ENCODE measurements at regions not wholly inside any gene's neighbourhood (a gene's known extent, or its start where the extent isn't known, plus 50 kb on each side); places are given as distances from the start of the nearest gene placed in this dataset.

DNA sequence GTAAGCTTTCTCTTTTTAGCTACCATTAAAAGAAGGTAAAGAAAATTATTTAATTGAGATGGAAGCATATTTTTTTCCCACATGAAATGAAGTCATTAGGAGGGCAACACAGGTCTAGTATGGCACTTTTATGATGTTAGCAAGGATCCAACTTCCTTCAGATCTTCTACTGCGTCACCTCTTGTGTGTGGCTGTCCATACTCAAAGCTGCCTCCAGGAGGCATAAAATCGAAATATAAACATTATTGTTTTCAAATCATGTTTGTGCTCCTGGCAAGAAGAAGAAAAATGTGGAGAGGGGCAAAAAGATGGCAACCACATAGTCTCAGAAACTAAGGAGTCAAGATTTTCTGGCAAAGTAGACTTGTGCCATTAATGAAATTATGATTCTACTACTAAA is 791.7 kb upstream of the EPHA6 start:
- DNase-seq (ENCODE audit: low read depth in 2 of 2), result no peak
- H3K4me3 ChIP-seq (replicated peaks in 1 of 2; ENCODE audit: low read depth in 2 of 2, low read length in 2 of 2), result no peak overlapping the region
- TF ChIP-seq, protein P1, sequence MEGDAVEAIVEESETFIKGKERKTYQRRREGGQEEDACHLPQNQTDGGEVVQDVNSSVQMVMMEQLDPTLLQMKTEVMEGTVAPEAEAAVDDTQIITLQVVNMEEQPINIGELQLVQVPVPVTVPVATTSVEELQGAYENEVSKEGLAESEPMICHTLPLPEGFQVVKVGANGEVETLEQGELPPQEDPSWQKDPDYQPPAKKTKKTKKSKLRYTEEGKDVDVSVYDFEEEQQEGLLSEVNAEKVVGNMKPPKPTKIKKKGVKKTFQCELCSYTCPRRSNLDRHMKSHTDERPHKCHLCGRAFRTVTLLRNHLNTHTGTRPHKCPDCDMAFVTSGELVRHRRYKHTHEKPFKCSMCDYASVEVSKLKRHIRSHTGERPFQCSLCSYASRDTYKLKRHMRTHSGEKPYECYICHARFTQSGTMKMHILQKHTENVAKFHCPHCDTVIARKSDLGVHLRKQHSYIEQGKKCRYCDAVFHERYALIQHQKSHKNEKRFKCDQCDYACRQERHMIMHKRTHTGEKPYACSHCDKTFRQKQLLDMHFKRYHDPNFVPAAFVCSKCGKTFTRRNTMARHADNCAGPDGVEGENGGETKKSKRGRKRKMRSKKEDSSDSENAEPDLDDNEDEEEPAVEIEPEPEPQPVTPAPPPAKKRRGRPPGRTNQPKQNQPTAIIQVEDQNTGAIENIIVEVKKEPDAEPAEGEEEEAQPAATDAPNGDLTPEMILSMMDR (IDR thresholded peaks at IDR 0.05; ENCODE audit: low read depth, low read length), result peak; percentile 2

DNA sequence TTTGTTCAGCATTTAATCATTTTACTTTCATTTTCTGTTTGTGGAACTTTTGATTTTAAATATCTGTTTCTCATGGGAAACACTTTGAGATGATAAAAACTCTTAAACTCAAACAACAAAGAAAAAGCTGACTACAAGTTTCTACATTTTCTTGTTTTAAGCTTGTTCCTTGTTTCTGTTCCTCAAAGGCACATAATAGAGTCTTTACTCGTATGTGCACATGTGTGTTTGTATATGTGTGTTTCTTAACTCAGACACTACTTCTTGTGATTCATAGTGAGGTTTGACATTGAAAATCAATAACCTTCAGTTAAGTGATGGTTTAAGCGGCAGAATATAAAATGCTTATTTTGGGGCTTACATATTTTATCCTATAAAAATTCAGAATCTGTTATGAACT is 786.7 kb upstream of the EPHA6 start:
- TF ChIP-seq, protein P1 (IDR thresholded peaks at IDR 0.05; ENCODE audit: low read depth, low read length), result no peak
- no peak for DNase-seq (ENCODE audit: low read depth in 2 of 2)
- H3K4me3 ChIP-seq (replicated peaks in 1 of 2; ENCODE audit: low read depth in 2 of 2, low read length in 2 of 2), result peak overlapping the region in 1 of 2 donors; percentile 25

- H3K4me3 ChIP-seq (replicated peaks in 1 of 2; ENCODE audit: low read depth in 2 of 2, low read length in 2 of 2), result no peak overlapping the region
- no peak for DNase-seq (ENCODE audit: low read depth in 2 of 2)
- TF ChIP-seq, protein P1 (IDR thresholded peaks at IDR 0.05; ENCODE audit: low read depth, low read length), result no peak
Measured at GRCh38 chr3:96039632-96040031, 774.8 kb upstream of the EPHA6 start.

- no peak for DNase-seq (ENCODE audit: low read depth in 2 of 2)
- H3K4me3 ChIP-seq (replicated peaks in 1 of 2; ENCODE audit: low read depth in 2 of 2, low read length in 2 of 2), result no peak overlapping the region
- TF ChIP-seq, protein P1 (IDR thresholded peaks at IDR 0.05; ENCODE audit: low read depth, low read length), result no peak
Measured at GRCh38 chr3:96059301-96059700, 755.1 kb upstream of the EPHA6 start.

GRCh38 chr3:96069065-96069464 is 745.3 kb upstream of the EPHA6 start:
- H3K4me3 ChIP-seq (replicated peaks in 1 of 2; ENCODE audit: low read depth in 2 of 2, low read length in 2 of 2), result no peak overlapping the region
- TF ChIP-seq, protein P1 (IDR thresholded peaks at IDR 0.05; ENCODE audit: low read depth, low read length), result no peak
- DNase-seq (ENCODE audit: low read depth in 2 of 2), result no peak

DNA sequence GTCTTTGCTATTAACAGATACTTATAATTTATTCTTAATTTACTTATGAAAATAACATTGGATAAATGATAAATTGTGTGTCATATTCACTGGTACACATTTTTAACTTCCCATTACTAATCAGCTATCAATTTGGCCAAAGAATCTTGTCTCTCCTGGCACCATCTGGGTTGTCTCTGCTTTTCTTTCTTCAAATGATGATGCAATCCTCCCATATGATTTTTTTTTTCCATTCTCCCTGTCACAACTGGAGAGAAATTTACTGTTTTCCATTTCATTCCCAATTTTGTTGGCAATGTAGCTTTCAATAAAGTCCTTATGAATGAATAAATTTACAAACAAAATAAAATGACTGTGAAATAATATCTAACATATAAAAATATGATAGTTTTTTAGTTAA is 743.7 kb upstream of the EPHA6 start:
- DNase-seq (ENCODE audit: low read depth in 2 of 2), result peak in 1 of 2 donors; percentile 34
- TF ChIP-seq, protein P1 (IDR thresholded peaks at IDR 0.05; ENCODE audit: low read depth, low read length), result no peak

GRCh38 chr3:96071097-96071496 is 743.3 kb upstream of the EPHA6 start:
- no peak for DNase-seq (ENCODE audit: low read depth in 2 of 2)
- TF ChIP-seq, protein P1 (IDR thresholded peaks at IDR 0.05; ENCODE audit: low read depth, low read length), result no peak
- H3K4me3 ChIP-seq (replicated peaks in 1 of 2; ENCODE audit: low read depth in 2 of 2, low read length in 2 of 2), result no peak overlapping the region

More for the DNA sequence above, 743.7 kb upstream of the EPHA6 start:
- H3K4me3 ChIP-seq (replicated peaks in 1 of 2; ENCODE audit: low read depth in 2 of 2, low read length in 2 of 2), result no peak overlapping the region

Measured in cardiac fibroblast (primary cell).